Activated CD4-positive, alpha-beta T cell treated with anti-CD3 and anti-CD28 coated beads, Interleukin-2, amount 50 U/mL, for 4 hours (primary cell): ENCODE measurements at regions not wholly inside any gene's neighbourhood (a gene's known extent, or its start where the extent isn't known, plus 50 kb on each side); places are given as distances from the start of the nearest gene placed in this dataset.

ENCODE experiments used
- DNase-seq, 2 experiments: peaks; one replicate each; pipeline ENCODE4 v3.0.0-alpha.2; 2020

DNA sequence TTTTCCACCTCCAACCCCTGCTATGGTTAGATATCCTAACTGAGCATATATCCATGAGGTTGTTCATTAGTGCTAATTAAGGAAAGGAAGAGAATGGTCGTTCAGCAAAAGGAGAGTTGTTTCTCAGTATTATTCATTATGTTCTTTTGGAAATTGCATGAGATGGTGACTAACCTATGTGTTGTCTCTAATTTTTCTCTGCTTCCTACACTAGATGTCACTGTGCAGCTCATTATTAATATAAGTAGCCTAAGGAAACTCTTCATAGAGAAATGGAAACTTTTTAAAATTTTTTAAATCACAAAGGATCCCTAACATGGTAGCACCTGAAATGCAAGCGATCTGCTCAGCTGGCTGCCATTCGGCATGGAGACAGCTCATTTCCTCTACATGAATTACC lies 67.7 kb upstream of the FAM9A start:
- DNase-seq, result no peak

- DNase-seq, result no peak
Measured at GRCh38 chrX:8868070-8868773, 67.0 kb upstream of the FAM9A start.

- no peak for DNase-seq
Measured at GRCh38 chrX:8867406-8867805, 66.2 kb upstream of the FAM9A start.

- DNase-seq, result no peak
Measured at GRCh38 chrX:8864161-8864560, 63.0 kb upstream of the FAM9A start.

DNA sequence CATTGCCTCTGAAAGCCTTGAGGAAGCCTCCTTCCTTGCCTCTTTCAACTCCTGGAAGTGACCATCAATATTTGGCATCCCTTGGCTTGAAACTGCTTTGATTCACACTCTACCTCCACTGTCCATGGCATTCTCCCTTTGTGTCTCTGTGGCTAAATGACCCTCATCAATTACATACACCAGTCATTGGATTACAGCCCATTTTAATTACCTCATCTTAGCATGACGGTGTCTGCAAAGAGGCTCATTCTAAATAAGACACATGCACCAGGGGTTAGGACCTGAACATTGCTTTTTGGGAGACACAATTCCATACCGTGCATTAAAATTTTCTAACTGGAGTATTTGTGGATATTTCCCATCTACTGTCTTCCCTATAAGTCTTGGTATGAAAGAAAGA lies 60.7 kb upstream of the FAM9A start:
- DNase-seq, result no peak

- DNase-seq, result no peak
Measured at GRCh38 chrX:8851231-8851886, 50.2 kb upstream of the FAM9A start.
